Cardiac muscle cell (in vitro differentiated cells and primary cell): ENCODE measurements at regions not wholly inside any gene's neighbourhood (a gene's known extent, or its start where the extent isn't known, plus 50 kb on each side); places are given as distances from the start of the nearest gene placed in this dataset.

Source experiments
- DNase-seq, 2 donors: peaks; one replicate each; pipeline versions ENCODE4 v3.0.0 to v3.0.0-alpha.2; 2010 to 2017; ENCODE audit warnings: low read depth in 1 of 2, low spot score in 1 of 2
- H3K27ac ChIP-seq: fragments of 200-600 bp; sonication (generic); 2 replicates; pipeline ENCODE4 v1.5.1; 2016
- H3K27me3 ChIP-seq: fragments of 200-600 bp; sonication (generic); 2 replicates; pipeline ENCODE4 v1.6.0; 2016; ENCODE audit warnings: control low read depth
- H3K36me3 ChIP-seq: fragments of 200-600 bp; sonication (generic); 2 replicates; pipeline ENCODE4 v1.5.1; 2016; ENCODE audit warnings: control low read depth
- H3K4me1 ChIP-seq: fragments of 200-600 bp; sonication (generic); 2 replicates; pipeline ENCODE4 v1.8.1; 2017; ENCODE audit warnings: low read depth, mild to moderate bottlenecking, mixed run types
- H3K4me3 ChIP-seq: fragments of 200-600 bp; sonication (generic); 2 replicates; pipeline ENCODE4 v1.5.1; 2016; ENCODE audit warnings: mild to moderate bottlenecking
- H3K9me3 ChIP-seq: fragments of 200-600 bp; sonication (generic); 2 replicates; pipeline ENCODE4 v1.5.1; 2017; ENCODE audit warnings: low read depth, mild to moderate bottlenecking, control low read depth
- TF ChIP-seq, protein P1 (sequence below): IDR thresholded peaks from 2 replicates; pipeline ENCODE4 v1.5.1; 2012; ENCODE audit warnings: low read depth, mild to moderate bottlenecking, low read length

DNA sequence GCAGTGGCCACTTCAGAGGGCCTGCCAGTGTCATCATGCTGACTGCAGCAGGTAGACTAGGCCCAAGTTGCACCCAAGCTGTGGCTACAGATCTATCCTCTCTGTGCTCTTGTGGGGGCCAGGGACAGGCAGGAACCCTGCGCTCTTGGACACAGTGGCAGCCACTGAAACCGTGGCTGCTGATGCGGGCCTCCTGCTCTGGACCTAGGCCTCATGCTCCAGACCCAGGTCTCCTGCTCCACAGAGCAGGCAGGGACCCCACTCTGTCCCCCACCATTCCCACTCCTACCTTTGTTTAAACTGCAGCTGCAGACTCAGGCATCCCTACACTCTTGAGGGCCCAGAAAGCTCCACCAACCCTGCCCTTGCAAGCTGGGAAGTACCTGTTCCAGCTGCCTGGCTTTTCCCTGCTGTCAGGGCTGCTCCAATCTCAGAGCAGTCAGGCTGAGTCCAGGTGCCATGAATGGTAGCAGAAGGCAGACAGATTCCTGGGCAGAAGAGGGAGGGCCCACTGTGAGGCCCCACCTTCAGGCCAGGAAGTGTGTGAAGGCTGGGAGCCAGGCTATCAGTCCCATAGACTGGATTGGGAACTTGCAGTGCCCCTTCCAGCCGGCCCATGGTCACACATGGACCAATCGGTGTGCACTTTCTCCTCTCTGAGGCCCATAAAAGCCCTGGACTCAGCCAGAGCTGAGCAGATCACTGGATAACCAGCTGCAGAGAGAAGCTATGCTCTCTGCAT lies 634.0 kb upstream of the SEMA3D start:
- no peak overlapping the region for H3K4me3 ChIP-seq
- TF ChIP-seq, protein P1, sequence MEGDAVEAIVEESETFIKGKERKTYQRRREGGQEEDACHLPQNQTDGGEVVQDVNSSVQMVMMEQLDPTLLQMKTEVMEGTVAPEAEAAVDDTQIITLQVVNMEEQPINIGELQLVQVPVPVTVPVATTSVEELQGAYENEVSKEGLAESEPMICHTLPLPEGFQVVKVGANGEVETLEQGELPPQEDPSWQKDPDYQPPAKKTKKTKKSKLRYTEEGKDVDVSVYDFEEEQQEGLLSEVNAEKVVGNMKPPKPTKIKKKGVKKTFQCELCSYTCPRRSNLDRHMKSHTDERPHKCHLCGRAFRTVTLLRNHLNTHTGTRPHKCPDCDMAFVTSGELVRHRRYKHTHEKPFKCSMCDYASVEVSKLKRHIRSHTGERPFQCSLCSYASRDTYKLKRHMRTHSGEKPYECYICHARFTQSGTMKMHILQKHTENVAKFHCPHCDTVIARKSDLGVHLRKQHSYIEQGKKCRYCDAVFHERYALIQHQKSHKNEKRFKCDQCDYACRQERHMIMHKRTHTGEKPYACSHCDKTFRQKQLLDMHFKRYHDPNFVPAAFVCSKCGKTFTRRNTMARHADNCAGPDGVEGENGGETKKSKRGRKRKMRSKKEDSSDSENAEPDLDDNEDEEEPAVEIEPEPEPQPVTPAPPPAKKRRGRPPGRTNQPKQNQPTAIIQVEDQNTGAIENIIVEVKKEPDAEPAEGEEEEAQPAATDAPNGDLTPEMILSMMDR, result no peak
- no peaks in the 10 kb centered on the region for H3K9me3 ChIP-seq
- H3K36me3 ChIP-seq, result no peaks in the 10 kb centered on the region
- no peak overlapping the region for H3K27ac ChIP-seq
- no peaks in the 10 kb centered on the region for H3K27me3 ChIP-seq
- H3K4me1 ChIP-seq, result peaks cover 4% of the 10 kb centered on the region
- DNase-seq, result no peak

DNA sequence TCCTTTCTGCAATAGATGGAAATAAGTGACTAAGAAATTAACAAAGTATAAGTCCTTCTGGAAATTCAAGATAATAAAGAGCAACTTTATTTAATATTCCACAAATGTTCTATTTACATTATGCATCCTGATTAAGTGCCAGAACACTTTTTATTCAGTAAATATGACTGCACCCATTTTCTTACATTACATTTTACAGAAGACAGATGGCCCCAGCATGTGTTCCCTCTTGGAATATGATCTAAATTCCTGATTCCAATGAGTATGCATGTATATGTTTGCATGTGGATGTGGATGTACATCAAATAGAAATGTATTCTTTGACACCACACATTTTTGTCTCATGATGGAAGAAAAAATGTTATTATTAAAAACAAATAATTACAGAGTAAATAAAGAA lies 628.7 kb upstream of the SEMA3D start:
- peaks cover 4% of the 10 kb centered on the region for H3K4me1 ChIP-seq
- no peaks in the 10 kb centered on the region for H3K9me3 ChIP-seq
- DNase-seq, result no peak
- no peak overlapping the region for H3K27ac ChIP-seq
- TF ChIP-seq, protein P1, result no peak
- H3K36me3 ChIP-seq, result no peaks in the 10 kb centered on the region
- H3K4me3 ChIP-seq, result no peak overlapping the region
- H3K27me3 ChIP-seq, result no peaks in the 10 kb centered on the region

DNA sequence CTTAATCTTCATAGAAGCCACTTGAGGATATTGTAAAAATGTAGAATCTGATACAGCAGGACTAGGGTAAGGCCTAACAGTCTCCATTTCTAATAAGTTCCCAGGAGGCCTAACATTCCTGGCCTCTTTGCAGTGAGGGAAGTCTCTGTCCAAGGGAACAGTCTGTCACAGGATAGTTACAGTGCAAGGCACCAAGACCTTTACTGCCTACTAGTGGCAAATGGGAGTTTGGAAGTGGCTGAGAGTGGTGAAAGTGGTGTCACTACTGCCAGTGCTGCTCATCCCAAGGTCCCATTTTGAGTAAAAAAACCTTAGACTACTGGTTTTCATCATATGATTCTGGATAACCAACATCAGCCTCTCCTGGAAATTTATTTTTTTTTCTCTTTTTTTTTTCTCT lies 619.5 kb upstream of the SEMA3D start:
- DNase-seq, result peak in 1 of 2 donors; percentile 2
- Histone ChIP-seq H3K9me3 (no peaks in the 10 kb centered on the region), H3K27ac (no peak overlapping the region), H3K4me1 (no peaks in the 10 kb centered on the region), H3K4me3 (no peak overlapping the region), H3K27me3 (no peaks in the 10 kb centered on the region), H3K36me3 (no peaks in the 10 kb centered on the region)
- TF ChIP-seq, protein P1, result no peak

DNA sequence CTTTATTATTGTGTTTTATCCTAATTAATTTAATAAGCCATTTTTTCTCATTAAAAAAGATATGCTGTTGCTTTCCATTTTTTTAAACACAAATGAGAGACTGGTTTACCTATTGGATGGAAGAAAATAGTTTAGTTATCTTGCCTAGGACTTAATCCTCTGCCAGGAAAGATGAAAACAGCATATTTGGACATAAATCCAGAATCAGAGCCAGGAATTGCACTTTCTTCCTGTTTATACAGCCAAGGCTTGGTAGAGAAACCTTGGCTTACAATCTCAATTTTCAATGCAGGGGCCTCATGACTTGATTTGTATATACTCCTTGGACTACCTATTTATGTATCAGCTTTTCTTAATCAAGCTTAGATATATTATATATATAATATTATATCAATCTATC lies 618.8 kb upstream of the SEMA3D start:
- TF ChIP-seq, protein P1, result no peak
- Histone ChIP-seq H3K27ac (no peak overlapping the region), H3K9me3 (no peaks in the 10 kb centered on the region), H3K4me3 (no peak overlapping the region), H3K36me3 (no peaks in the 10 kb centered on the region), H3K27me3 (no peaks in the 10 kb centered on the region), H3K4me1 (no peaks in the 10 kb centered on the region)
- DNase-seq, result peak in 1 of 2 donors; percentile 14

DNA sequence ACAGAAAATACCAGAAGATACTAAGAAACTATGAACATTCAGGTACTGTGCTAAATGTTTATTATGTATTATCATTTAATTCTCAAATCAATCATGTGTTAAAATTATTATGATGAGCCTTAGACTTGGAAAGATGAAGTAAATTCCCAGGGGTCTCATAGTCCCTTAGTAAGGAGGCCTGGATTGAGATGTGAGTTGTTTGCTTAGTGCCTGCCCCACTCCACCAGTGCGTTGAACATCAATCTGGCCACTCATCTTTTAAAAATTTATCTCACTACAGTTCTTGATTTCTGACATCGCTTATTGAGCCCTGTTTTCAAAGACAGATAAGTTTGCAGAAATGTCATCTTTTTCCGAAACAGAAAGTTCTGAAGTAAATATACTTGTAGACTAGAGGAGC lies 618.4 kb upstream of the SEMA3D start:
- H3K36me3 ChIP-seq, result no peaks in the 10 kb centered on the region
- H3K4me1 ChIP-seq, result no peaks in the 10 kb centered on the region
- no peaks in the 10 kb centered on the region for H3K27me3 ChIP-seq
- no peaks in the 10 kb centered on the region for H3K9me3 ChIP-seq
- H3K27ac ChIP-seq, result no peak overlapping the region
- H3K4me3 ChIP-seq, result no peak overlapping the region
- TF ChIP-seq, protein P1, result no peak
- no peak for DNase-seq
